Left lung (tissue), 4 donors: ENCODE measurements at regions not wholly inside any gene's neighbourhood (a gene's known extent, or its start where the extent isn't known, plus 50 kb on each side); places are given as distances from the start of the nearest gene placed in this dataset.

Source experiments
- ATAC-seq: fragments of 200-7000 bp; cut with Tn5 transposase; one replicate; pipeline ENCODE4 v1.9.1; 2020; ENCODE audit warnings: moderate library complexity
- DNase-seq, 4 donors: peaks; one replicate each; pipeline ENCODE4 v3.0.0-alpha.2; 2013 to 2020
- H3K27ac ChIP-seq, 2 donors: fragments of 200-600 bp; sonication (generic) in 1 of 2; one replicate each; pipeline versions ENCODE4 v1.5.0 to v1.8.0; 2020 to 2021
- H3K27me3 ChIP-seq, 2 donors: fragments of 200-600 bp; sonication (generic) in 1 of 2; one replicate each; pipeline versions ENCODE4 v1.5.0 to v1.8.0; 2020 to 2021
- H3K36me3 ChIP-seq, 2 donors: fragments of 200-600 bp; sonication (generic) in 1 of 2; one replicate each; pipeline versions ENCODE4 v1.5.0 to v1.8.0; 2020 to 2021
- H3K4me1 ChIP-seq, 2 donors: fragments of 200-600 bp; one replicate each; pipeline ENCODE4 v1.8.0; 2021
- H3K4me3 ChIP-seq, 2 donors: fragments of 200-600 bp; sonication (generic) in 1 of 2; one replicate each; pipeline versions ENCODE4 v1.5.0 to v1.8.0; 2020 to 2021; ENCODE audit warnings: mild to moderate bottlenecking in 1 of 2
- H3K9me3 ChIP-seq, 2 donors: fragments of 200-600 bp; sonication (generic) in 1 of 2; one replicate each; pipeline versions ENCODE4 v1.5.0 to v1.8.0; 2020 to 2021
- CTCF ChIP-seq, 2 donors: fragments of 200-600 bp; sonication (generic) in 1 of 2; IDR thresholded peaks; one replicate each; pipeline versions ENCODE4 v1.5.0 to v1.8.0; 2021; ENCODE audit warnings: antibody characterized with exemption in 2 of 2
- intact Hi-C, 2 donors: fragments of 100-400 bp; cut with DNase I; formaldehyde crosslinking; loops; one replicate each; pipeline versions ENCODE4 v1.11.2 to v1.14.2; 2022
- donor health status: DM: no; HTN: yes; CAD: no.
- donor health status: DM: no; HTN: no; CAD: no.

GRCh38 chr9:118967901-118968300, 401.3 kb downstream of the BRINP1 start:
- H3K4me3 ChIP-seq = no peak overlapping the region
- ATAC-seq (no peak), DNase-seq (no peak)
- no peaks in the 10 kb centered on the region for H3K27me3 ChIP-seq
- TF ChIP-seq CTCF (IDR thresholded peaks at IDR 0.05) = no peak
- H3K9me3 ChIP-seq = peaks cover 0 to 4% of the 10 kb centered on the region in 2 donors
- no peaks in the 10 kb centered on the region for H3K4me1 ChIP-seq
- H3K27ac ChIP-seq = no peak overlapping the region
- intact Hi-C loops = no loop called here
- no peaks in the 10 kb centered on the region for H3K36me3 ChIP-seq

- Histone ChIP-seq H3K27ac (no peak overlapping the region), H3K4me1 (no peaks in the 10 kb centered on the region), H3K27me3 (no peaks in the 10 kb centered on the region), H3K4me3 (no peak overlapping the region), H3K9me3 (no peaks in the 10 kb centered on the region), H3K36me3 (no peaks in the 10 kb centered on the region)
- TF ChIP-seq CTCF (IDR thresholded peaks at IDR 0.05) = no peak
- intact Hi-C loops = no loop called here
- ATAC-seq = no peak
- no peak for DNase-seq
Observed at GRCh38 chr9:118975736-118976135, 393.5 kb downstream of the BRINP1 start.

- Histone ChIP-seq H3K36me3 (no peaks in the 10 kb centered on the region), H3K4me1 (no peaks in the 10 kb centered on the region), H3K9me3 (no peaks in the 10 kb centered on the region), H3K4me3 (no peak overlapping the region), H3K27ac (no peak overlapping the region), H3K27me3 (no peaks in the 10 kb centered on the region)
- TF ChIP-seq CTCF (IDR thresholded peaks at IDR 0.05) = no peak
- DNase-seq (no peak), ATAC-seq (no peak)
- intact Hi-C loops = no loop called here
Observed at GRCh38 chr9:118976160-118976559, 393.1 kb downstream of the BRINP1 start.

DNA sequence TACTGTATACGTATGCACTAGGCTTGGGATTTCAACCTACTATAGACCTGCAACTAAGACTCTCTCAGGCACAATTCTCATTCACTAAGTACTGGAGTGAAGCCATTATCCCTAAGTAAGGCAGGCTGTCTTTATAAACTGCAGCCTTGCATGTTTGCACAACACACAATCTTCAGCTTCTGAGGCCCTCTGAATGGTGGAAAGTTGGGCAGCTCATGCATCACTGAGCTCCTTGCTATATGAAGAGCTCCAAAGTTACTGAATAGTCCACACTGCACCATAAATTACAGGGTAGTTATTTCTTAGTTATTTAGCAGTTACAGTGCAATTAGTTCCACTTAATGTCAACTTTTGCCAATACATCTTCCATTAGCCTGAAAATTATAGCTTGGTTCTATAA, 384.6 kb downstream of the BRINP1 start:
- Histone ChIP-seq H3K27me3 (no peaks in the 10 kb centered on the region), H3K36me3 (no peaks in the 10 kb centered on the region), H3K27ac (no peak overlapping the region), H3K4me1 (no peaks in the 10 kb centered on the region), H3K9me3 (no peaks in the 10 kb centered on the region), H3K4me3 (no peak overlapping the region)
- no peak for DNase-seq
- no peak for TF ChIP-seq CTCF (IDR thresholded peaks at IDR 0.05)
- no peak for ATAC-seq
- intact Hi-C loops = no loop called here

- no peak overlapping the region for H3K4me3 ChIP-seq
- no peaks in the 10 kb centered on the region for H3K4me1 ChIP-seq
- H3K36me3 ChIP-seq = no peaks in the 10 kb centered on the region
- H3K9me3 ChIP-seq = no peaks in the 10 kb centered on the region
- intact Hi-C loops = no loop called here
- no peaks in the 10 kb centered on the region for H3K27me3 ChIP-seq
- no peak overlapping the region for H3K27ac ChIP-seq
- no peak for DNase-seq
- TF ChIP-seq CTCF (IDR thresholded peaks at IDR 0.05) = no peak
- ATAC-seq = no peak
Observed at GRCh38 chr9:118985851-118986250, 383.4 kb downstream of the BRINP1 start.
